Uterus (tissue), 2 donors: ENCODE measurements at regions not wholly inside any gene's neighbourhood (a gene's known extent, or its start where the extent isn't known, plus 50 kb on each side); places are given as distances from the start of the nearest gene placed in this dataset.

Experiments used
- CTCF ChIP-seq, 4 experiments: fragments of 200-600 bp in 2 of 4; fragments of 450-650 bp in 2 of 4; sonication (generic) in 2 of 4; IDR thresholded peaks; one replicate each; pipeline ENCODE4 v1.5.1; 2016 to 2019; ENCODE audit warnings: antibody characterized with exemption in 4 of 4, mild to moderate bottlenecking in 2 of 4, moderate library complexity in 1 of 4
- POLR2A ChIP-seq, 2 donors: fragments of 450-650 bp; IDR thresholded peaks; one replicate each; pipeline ENCODE4 v1.6.1; 2016; ENCODE audit warnings: antibody characterized with exemption in 2 of 2, mild to moderate bottlenecking in 1 of 2, moderate library complexity in 1 of 2

- TF ChIP-seq CTCF (IDR thresholded peaks at IDR 0.05) (peak in 2 of 4 experiments; percentile 20 to 32), POLR2A (IDR thresholded peaks at IDR 0.05) (no peak)
Measured at GRCh38 chr16:22977294-22977697, 163.3 kb downstream of the HS3ST2 start.
